HG03139 (cell line): ENCODE measurements at regions not wholly inside any gene's neighbourhood (a gene's known extent, or its start where the extent isn't known, plus 50 kb on each side); places are given as distances from the start of the nearest gene placed in this dataset.
"Not testable (repeated sequence)": the region's sequence is repeated elsewhere in the genome, so short reads cannot be mapped to it uniquely, and the experiment has no call there.

Experiments
- ATAC-seq: cut with Tn5 transposase; IDR thresholded peaks from one replicate; pipeline ENCODE4 v1.9.1; 2021; ENCODE audit not compliant: unreplicated experiment

DNA sequence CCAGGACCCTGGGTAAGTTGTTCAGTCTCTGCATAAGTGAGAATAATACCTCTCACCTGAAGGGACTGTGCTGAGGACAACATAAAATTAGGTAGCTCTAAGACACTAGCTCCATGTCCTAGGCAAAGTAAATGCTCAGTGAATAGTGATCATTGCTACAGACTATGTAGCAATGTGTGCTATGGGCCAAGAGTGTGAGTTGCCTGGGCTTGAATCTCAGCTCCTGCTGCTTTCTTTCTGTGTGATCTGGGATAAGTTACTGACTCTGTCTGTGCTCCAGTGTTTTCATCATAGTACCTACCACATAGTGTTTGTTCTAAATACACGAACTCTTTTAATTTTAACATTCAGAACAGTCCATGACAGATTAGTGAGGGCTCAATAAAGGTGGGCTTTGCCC is 81.1 kb upstream of the MFGE8 start:
- ATAC-seq = no peak

DNA sequence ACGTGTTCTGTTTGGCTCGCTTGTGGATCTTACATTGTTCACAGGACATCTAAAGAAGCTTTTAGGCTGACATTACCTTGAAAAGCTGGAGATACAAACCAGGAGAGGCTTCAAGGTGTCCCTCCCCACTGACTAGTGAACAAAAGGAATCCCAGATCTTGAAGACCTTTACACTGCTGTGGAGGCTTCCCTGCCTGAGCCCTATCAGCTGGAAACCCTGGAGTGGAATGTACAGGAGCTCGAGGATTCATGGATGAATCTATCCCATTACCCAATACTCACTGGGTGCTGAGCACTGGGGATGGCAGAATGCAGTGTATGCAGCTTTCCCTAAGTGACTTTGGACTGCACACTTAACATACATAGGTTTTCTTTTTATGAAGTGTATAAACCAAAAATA is 82.3 kb upstream of the MFGE8 start:
- no peak for ATAC-seq

DNA sequence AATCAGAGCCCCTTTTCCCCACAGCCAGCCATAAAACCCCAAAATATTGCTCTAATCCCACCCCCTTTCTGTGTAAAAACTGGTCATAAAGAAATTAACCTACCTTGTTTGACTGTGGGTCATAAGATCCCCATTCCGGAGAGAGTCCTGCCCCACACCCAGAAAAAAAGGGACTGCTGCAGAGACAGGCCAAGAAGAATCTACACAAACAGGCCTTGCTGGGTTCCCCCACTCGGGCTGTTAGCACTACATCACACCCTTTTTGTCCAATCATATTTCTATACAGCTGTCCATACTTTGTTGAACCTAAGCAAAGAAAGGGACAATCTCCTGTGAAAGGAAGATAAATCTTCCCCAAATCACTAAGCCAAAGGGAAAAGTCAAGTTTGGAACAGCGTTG is 84.4 kb upstream of the MFGE8 start:
- no peak for ATAC-seq

DNA sequence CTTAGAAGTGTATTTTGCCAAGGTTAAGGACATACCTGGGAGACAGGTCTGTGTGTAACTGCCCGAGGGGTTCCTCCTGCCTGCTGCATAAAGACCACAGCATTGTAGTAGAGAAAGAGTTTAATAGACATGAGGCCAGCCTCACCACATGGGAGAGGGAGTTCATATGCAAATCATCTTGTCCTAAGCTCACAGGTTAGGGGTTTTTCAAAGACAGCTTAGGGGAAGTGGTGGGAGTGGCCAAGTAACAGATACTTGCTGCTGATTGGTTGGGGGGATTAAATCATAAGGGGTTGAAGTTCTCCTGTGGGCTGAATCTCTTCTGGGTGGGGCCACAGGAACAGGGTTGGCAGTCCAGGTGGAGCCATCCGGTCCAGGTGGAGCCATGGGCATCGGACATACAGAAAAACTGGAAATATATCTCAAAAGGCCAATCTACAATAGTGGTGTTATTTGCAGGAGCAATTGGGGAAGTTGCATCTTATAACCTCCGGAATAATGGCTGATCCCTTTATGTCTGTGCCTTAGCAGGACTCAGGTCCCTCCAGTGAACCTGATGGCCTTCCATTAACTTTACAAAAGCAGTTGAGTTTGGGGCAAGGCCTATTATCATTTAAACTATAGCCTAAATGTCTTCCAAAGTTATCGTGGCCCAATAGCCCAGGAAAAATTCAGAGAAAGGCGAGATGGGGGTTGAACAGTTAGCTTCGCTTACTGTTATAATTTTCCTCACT is 86.0 kb upstream of the MFGE8 start:
- no peak for ATAC-seq

DNA sequence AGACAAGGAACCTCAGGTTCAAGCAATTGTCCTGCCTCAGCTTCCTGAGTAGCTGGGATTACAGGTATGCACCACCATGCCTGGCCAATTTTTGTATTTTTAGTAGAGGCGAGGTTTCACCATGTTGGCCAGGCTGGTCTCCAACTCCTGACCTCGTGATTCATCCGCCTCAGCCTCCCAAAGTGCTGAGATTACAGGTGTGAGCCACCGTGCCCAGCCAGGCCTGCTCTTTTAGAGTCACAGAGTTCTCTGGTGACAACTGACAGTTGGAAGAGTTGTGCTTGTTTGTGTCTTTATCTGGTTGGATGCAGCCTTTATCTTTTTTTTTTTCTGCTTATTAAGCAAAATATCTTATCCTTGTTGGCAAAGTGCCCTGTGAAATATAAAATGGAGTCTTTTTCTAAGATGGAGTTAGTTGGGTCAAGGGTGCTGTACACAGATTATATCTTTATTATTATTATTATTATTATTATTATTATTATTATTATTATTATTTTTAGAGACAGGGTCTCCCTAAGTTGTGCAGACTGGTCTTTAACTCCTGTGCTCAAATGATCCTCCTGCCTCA is 86.5 kb upstream of the ABHD2 start:
- not testable (repeated sequence) for ATAC-seq

DNA sequence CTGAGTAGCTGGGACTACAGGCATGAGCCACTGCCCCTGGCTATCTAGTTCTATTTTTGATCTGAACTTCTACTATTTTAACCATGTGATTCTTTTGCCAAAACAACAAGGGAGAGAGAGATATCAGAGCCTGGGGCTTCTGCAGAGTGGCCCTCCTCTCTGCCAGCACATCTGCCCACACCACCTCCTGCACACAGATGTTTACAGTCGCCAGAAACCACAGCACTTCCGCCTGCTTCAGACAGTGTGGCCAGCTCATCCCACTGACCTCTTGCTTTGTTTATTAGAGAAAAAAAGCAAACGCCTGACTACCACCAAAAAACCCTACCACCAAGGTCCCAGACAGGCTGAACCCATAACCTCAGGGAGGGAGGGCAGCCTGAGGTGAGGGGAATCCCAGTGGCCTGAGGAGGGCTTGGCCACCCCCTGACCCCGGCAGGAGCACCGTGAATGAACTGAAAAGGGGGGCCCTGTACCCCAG is 85.9 kb upstream of the ABHD2 start:
- peak; percentile 75 for ATAC-seq

DNA sequence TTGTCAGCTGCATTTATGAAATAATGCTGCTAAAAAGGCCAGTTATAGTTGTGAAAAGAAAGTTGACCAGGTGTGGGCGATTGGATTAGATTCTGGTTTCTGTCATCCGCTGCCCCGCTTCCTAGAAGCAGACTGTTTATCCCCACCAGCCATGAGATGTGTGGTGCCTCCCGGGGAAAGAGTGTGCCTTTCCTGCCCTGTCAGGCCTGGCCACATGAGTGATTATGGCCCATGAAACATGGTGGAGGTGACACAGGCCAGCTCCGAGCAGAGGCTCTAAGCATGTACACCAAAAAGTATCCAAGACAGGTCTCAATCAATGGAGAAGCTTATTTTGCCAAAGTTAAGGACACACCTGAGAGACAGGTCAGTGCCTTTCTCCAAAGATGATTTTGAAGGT is 85.4 kb upstream of the ABHD2 start:
- ATAC-seq = peak; percentile 11

DNA sequence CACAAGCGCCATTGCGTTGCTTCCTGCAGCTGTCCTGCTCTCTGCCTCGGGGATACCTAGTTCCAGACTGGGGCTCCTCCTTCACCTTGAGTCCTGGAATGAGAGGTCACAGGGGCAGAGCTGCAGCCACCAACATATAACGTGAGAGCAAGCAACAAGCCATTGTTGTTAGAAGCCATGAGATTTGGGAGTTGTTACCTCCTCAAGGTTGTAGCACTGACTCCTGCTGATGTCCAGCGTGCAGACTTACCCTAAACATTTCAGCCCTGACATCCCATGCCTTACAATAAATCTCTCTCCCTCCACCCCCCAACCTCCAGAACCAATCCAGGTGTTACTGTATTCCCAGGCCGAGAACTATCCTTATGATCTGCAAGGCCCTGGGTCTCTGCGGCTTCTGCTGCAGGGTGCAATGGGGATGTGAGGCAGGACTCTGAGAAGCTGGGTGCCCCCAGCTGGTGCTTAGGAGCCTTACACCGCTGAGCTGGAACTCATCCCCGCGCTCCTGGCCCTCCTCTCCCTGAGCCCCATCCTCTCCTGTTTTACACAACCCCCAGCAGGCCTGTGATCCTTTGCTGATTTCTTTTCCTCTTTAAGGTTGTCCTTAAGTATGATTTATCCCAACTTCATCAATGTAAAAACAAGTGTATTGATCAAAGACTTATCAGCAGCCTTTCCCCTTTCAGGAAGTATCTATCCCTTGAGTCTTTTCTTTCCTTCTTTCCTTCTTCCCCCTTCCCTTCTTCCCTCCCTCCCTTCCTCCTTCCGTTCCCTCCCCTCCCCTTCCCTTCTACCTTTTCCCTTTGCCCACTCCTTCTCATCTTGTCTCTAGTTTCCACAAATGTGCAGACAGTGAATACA is 84.2 kb upstream of the ABHD2 start:
- ATAC-seq = no peak

DNA sequence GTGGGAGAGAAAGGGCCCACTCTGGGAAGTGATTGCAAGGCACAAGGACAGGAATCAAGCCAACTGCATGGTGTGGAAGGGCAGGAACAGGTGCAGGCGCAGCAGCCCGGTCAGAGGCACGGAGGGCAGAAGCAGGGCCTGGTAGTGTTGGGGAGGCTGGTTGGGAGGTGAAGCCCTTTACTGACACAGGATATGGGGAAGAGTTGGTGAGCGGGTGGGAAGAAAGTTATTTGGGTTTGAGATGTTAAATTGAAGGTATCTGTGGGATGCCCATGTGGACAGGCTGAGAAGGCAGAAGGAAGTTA is 83.6 kb upstream of the ABHD2 start:
- ATAC-seq = no peak

DNA sequence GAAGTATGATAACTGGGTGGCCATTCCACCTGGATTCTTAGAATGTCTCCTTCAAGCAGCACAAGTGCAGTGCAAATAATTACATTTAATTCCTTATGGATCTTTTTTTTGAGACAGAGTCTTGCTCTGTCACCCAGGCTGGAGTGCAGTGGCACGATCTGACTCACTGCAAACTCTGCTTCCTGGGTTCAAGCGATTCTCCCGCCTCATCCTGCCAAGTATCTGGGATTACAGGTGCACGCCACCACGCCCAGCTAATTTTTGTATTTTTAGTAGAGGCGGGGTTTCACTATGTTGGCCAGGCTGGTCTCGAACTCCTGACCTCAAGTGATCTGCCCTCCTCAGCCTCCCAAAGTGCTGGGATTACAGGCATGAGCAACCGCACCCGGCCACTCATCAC is 80.7 kb upstream of the ABHD2 start:
- ATAC-seq = not testable (repeated sequence)

DNA sequence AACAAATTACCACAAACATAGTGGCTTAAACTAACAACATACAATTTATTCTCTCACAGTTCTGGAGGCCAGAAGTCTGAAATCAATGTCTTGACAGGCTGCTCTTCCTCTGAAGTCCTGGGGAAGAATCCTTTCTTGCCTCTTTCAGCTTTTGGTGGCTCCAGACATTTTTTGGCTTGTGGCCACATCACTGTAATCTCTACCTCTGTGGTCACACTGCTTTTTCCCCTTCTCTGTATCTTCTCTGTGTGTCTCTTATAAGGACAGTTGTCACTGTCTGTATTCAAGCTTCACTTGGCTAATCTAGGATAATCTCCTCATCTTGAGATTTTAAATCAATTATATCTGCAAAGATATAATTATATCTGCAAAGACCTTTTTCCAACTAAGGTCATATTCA is 80.3 kb upstream of the ABHD2 start:
- no peak for ATAC-seq

DNA sequence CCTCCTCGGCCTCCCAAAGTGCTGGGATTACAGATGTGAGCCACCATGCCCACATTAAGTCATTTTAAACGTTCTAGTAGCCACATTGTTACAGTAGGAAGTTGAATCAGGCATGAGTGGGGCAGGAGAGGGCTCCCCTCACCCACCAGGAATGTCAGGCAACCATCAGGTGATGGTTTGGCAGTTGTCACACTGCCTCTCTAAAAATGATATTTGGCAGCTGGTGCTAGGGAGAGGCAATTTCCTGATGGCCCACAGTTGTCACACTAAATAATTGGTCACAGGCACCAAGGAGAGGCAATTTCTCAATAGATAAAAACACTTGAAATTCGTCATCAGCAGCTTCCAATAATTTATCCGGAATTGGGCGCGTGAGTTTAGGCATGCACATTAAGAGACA is 79.2 kb upstream of the ABHD2 start:
- no peak for ATAC-seq

DNA sequence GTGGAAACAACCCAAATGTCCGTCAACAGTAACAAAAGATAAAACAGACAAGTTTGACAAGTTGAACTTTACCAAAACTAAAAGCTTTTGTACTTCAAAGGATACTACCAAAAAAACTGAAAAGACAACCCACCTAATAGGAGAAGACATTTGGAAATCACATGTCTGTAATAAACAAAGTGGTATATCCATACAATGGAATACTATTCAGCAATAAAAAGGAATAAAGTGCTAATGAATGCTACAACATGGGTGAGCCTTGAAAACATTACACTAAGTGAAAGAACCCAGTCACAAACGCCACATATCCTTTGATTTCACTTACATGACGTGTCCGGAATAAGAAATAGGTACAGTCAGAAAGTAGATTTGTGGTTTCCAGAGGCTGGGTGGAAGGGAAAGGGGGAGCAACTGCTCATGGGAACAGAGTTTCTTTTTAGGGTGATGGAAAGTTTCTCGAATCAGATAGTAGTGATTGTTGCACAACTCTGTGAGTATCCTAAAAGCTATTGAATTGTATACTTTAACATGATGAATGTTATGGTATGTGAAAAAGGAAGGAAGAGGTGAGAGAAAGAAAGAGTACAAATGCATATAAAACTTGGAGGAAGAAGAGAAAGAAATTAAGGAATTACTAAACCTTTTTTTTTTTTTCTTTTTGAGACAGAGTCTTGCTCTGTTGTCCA is 72.7 kb upstream of the ABHD2 start:
- ATAC-seq = no peak

DNA sequence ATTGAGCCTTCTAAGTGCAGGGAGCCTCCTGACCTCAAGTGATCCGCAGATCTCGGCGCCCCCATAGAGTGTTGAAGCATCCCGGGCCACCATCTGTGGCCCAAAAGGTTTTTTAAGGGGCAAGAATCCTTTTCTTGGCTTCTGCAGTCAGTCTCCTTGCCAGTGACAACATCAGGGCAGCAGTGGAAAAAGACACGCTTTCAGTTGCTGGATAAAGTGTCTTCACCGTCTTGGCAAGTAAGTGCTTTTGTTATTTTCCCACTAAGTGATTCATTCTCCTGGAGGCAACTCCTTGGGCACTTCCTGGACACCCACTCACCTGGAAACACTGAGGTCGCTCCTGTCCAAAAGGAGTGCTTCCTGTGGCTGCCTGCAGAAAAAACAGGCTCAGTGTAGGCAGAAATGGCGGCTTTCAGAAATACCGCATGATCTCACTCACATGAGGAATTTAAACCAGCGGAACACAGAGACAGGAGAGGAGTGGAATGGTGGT is 71.7 kb upstream of the ABHD2 start:
- ATAC-seq = no peak

DNA sequence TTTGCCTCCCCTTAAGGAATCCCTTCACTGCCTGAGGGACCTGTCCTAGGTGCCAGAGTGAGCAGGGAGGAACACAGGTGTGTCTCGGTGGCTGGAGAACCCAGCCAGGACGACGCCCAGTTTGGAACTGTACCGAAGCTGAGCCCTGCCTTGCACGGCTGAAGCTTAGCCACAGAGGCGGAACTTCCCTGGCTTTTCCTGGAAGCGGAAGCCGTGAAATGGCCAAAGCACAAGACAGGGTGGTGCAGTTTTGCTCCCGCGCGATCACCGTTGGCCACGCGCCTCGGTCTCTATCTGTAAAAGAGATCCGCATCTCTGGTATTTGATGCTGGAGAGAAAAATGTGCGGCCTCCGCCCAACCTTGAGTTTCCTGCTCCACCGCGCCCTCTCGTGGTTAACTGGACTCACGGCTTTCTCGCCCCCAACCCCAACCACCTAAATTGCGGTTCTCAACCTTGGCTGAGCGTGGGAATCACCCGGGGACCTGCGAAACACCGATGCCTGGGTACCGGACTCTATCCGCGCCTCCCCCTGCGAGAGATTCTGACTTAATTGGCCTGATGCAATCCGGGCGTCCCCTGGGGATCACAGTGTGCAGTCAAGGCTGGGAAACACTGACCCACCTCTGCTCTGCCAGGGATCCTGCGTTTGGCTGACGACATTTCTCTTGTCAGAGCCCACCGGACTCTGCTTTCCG is 70.7 kb upstream of the ABHD2 start:
- ATAC-seq = no peak

DNA sequence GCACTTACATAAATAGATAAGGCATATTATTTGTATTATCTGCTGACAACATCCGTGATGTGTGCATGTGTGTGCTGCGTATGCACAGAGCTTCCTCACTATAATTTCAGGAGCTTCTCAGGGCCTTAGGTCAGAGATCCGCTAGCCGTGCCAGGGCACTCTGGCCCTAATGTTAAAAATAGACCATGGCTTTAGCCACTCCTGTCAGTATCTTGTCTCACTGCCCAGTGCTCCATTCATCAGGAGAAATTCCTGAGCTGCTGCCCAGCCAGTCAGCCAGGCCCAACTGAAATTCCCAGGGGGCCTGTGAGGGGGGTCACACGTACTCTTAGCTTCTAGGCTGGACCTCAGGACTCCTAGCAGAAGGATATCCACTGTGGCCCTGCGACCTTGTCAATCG is 70.0 kb upstream of the ABHD2 start:
- ATAC-seq = no peak

DNA sequence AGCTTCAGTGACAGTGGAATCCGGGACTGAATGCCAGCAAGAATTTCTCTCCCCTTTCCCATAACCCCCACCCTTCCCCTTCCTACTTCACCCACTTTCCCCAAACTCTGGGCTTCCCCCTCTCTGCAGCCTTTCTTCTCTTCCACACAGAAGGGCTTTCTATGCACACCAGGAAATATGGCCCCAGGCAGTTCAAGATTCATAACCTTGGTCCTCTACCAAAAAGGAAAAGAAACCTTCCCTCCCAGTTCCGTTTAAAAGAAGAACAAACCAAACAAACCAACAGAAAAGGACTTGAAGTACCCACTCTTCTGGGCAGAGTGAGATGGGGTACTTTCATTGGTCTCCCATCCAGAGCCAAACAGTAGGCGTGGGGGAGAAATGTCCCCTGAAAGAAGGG is 68.8 kb upstream of the ABHD2 start:
- ATAC-seq = no peak

DNA sequence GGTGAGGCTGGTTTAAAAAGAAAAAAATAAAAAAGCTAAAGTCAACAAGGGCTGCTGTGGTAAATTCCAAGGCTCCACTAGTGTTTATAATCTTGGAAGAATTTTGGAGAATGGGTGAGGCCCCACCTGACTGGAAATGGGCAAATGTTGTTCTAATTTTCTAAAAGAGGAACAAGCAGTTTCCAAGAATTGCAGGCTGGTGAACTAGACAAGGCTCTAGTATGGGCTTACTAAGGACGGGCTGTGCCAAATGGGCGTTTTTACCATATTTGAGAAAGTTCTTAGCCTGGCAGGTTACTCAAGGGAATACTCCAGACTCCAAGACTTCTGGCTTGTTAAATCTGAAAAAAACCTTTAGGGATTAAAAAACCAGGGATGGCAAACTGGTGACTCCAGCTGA is 67.0 kb upstream of the ABHD2 start:
- ATAC-seq = no peak

DNA sequence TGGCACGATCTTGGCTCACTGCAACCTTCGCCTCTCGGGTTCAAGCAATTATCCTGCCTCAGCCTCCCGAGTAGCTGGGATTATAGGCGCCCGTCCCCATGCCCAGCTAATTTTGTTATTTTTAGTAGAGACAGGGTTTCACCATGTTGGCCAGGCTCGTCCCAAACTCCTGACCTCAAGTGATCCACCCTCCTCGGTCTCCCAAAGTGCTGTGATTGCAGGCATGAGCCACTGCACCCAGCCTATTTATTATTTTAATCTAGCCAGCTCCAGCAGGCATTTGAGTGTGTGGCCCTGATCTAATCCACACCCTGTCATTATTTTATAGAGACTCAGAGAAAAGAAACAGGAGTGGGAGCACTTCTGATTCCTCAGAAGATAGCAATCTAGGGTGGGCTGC is 66.4 kb upstream of the ABHD2 start:
- not testable (repeated sequence) for ATAC-seq

DNA sequence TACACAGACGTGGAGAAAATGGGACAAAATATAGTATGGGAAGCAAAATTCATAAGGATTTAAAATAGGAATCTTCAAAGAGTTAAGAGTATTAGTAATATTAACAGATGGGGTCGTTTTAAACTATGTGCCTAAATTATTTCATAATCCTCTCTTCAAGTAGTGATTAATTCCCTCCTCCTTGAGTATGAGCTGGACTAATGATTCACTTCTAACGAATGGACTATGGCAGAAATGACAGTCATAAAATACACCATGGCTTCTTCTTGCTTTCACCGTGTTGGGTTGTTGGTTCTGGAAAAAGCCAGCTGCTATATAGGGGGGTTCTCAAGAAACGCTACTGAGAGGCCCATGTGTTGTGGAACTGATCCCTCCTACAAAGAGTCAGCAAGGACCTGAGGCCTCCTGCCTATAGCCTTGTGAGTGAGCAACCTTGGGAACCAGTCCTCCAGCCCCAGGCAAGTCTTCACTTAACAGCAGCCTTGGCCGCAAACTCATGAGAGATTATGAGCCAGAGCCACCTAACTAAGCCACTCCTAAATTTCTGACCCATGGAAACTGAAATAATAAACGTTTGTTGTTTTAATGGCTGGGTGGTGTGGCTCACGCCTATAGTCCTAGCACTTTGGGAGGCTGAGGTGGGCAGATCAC is 64.8 kb upstream of the ABHD2 start:
- no peak for ATAC-seq
